HG03439 (cell line): ENCODE measurements at regions not wholly inside any gene's neighbourhood (a gene's known extent, or its start where the extent isn't known, plus 50 kb on each side); places are given as distances from the start of the nearest gene placed in this dataset.

Experiments used
- ATAC-seq: cut with Tn5 transposase; IDR thresholded peaks from one replicate; pipeline ENCODE4 v1.9.1; 2021; ENCODE audit warnings: mild to moderate bottlenecking, moderate library complexity; ENCODE audit not compliant: unreplicated experiment

DNA sequence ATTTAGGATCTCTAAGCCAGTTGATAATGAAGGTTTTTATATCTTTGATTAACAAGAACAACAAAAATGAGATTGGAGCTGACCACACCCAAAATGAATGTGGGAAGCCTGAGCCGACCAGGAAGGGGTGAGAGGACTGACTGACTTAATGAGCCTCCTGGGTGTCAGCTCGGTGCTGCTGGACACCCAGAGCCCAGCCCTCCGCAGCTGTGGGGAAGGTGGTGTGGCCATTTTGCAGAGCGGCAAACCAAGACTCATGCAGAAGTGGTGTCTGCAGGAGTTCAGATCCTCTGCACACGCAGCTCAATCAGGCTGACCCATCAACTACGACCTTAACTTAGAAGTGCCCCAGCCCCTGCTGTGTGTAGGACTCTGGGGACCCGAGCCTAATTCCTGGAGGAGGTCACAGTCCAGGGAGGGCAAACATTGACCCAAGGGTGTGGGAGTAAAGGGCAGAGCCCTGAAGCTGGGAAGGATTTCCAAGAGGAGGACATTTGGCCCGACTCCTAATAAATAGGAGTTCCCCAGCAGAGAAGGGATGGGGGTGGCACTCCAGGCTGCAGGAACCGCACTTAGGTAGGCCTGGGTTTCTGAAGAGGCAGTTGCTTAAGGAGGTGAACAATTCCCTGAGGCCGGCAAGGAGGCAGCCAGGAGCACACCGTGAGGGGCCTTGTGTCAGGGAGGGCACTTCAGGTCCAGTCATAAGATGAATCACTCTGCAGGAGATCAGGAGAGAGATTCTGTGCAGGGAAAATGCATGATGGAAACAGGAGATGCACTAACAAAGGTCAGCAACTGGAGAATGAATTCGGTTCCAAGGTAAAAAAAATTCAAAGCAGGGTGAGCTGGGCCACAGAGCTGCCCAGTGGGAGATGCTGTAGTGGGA lies 197.1 kb upstream of the TPM1 start:
- ATAC-seq, result no peak

DNA sequence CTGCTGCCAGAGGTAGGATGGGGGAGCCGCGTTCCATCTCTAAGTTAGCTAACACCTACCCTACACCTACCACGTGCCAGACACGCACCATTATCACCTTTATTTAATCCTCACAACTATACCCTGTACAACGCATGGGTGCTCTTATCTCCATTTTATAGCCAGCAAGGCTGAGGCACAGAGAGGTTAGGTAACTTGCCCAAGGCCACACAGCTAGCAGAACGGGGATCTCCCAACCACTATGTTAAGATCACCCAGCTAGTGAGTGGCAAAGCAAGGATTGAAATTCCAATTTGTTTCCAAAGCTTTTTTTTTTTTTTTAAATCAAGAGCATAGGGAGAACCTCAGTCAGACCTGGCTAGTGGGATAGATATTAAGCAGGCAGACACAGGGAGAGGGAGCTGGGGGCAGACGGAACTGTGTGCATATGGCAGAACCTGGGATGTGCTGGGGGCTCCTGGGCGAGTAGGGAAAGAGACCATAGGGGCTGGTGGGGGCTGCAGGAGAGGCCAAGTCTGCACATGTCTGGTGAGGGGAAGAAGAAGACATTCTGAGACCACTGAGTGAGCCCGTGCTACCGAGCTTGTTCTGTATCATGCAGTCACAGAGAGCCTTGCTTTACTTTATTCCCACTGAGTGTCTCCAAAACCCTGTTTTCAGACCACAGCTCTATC lies 196.3 kb upstream of the TPM1 start:
- ATAC-seq, result no peak

GRCh38 chr15:62846805-62847495 lies 195.6 kb upstream of the TPM1 start:
- ATAC-seq, result no peak

DNA sequence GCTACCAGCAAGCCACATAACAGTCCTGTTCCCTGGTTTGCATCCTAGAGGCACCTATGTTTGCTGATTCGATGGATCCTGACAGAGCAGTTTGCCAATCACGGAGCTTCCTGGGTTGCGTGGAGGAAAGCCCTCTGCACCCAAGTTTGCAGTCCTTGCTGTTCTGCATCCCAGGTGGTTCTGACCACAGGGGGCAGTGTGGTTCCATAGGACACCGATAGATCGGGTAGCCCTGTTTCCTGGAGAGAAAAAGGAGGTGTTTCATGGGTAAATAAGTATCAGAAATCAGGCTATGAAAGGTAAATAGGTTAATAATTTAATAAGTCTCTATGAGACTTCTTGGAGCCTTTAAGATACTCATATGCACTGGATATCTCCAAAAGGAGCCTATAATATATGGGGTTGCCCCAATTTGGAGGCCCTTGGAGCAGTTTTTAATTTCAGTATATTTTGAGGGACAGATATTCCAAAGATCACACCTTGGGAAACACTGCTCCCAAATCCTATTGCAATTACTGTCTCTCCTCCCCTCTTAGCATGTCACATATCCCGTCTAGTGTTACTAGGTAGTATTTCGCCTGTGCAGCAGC lies 194.6 kb upstream of the TPM1 start:
- ATAC-seq, result no peak

GRCh38 chr15:62848632-62849050 lies 193.9 kb upstream of the TPM1 start:
- ATAC-seq, result no peak

DNA sequence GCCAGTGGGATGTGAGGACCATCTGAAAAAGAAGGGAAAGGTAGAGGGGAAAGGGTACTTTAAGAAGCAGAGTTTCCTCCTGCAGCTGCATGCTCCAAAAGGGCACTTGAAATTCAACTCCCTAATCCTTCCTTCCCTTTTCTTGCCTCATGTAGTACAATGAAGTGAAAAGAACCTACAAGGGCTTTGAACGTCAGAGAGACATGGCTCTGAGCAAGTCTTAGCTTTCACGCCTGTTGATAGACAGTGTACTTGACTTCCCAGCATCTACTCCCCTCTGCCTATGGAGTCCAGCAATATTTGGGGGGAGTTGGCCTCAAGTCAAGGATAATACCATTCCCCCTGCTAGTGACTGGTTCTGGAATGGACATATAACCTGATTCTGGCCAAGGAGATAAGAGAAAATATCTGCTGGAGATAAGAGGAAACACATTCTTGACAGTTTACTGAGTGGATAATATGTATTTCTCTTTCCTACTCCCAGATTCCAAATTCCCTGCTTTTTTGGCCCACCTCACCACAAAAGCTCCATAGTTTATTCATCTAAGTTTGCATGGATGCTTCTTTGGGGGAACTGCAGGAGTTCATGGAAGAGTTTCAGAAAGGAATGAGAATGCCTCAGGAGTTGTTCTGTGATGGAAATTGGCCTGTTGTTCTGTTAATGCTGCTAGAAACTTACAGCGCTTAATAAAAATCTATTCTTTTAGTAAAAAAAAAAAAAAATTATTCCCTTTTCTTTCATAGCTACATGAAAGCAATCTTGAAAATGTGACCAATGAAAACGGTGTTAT lies 193.0 kb upstream of the TPM1 start:
- ATAC-seq, result no peak

GRCh38 chr15:62850318-62850717 lies 192.2 kb upstream of the TPM1 start:
- no peak for ATAC-seq

DNA sequence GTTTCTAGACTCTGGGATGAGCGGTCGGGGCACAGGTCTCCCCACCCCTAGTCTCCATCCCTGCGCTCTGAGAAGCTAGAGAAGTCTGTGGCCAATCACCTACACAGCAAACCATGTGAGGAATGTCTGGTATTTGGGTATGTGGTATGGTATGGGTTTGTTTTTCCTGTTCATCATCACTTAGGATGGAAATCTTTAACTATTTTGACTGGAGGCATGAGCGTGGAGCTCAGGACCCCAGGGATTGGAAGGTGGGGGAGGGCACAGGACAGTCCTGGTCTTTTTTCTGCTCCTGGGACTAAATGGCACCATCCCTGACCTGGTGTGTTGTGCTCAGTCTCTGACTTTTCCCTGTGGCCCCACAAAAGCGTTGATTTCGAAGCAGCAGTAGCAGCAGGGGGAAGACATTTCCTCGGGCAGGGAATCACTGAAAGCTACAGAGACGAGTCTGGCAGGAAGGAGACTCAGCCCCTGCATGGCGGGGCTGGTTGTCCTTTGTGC lies 191.7 kb upstream of the TPM1 start:
- ATAC-seq, result no peak

- ATAC-seq, result no peak
Measured at GRCh38 chr15:62853114-62853840, 189.3 kb upstream of the TPM1 start.

DNA sequence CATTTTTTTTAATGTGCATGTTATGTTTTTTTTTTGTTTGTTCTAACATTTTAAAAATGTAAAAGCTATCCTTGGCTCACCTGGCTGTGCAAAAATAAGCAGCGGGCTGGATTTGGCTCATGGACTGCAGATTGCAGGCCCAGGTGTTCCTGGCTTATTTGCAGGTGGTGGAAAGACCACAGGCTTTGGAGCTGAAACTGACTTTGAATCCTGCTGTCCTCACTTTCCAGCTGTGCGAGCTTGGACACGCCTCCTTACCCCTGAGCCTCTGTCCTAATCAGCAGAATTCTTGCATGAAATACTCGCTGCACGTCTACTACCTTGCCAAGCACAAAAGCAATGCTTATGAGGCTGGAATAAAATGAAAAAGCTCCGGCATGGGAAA lies 188.7 kb upstream of the TPM1 start:
- ATAC-seq, result no peak

DNA sequence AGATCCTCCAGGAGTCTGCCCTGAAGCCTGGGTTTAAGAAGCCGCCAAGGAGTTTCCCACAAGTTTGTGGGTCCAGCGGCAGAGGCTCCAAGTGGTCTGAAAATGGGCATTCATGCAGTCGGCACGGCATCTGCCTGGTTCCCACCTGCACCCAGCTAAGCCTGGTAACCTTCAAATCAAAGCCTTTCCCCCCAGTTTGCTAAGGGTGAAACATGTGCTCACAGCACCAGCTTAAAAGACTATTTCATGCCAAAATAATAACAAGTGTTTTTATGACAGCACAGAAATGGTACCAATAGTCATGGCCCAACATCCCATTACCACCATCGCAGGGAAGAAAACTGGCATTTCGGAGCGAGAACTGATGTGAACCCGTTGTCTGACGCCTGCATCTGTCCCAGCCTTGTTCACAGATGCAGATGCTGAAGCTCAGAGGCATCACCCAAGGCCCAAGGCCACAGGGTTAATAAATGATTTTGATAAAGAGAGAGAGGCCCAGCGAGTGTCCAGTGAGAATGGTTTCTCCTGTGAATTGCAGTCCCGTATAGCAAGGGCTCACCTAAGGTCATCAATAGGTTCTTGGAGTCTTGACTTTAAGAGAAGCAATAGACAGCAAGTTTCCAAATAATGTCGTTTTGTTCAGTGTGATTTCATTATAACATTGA lies 188.0 kb upstream of the TPM1 start:
- no peak for ATAC-seq

- no peak for ATAC-seq
Measured at GRCh38 chr15:62855085-62855476, 187.5 kb upstream of the TPM1 start.

GRCh38 chr15:62856466-62857246 lies 185.9 kb upstream of the TPM1 start:
- ATAC-seq, result no peak

GRCh38 chr15:62857411-62857853 lies 185.1 kb upstream of the TPM1 start:
- no peak for ATAC-seq

DNA sequence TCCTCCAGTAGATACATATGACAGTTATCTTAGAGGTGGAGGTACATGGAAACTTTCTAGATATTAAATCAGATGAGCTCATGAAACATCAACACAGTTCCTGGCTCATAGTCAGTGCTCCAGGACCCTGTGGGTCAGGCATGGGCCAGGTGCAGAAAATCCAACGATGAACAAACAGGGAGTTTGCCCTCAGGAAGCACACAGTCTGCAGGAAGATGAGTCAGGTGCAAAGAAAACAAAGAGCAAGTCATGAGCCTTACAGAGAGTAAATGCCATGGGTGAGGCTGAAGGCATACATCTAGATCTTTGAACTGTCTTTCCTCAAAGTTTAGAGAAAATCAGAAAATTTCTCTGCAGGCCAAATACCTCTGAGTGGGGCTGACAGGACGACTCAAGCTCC lies 184.2 kb upstream of the TPM1 start:
- ATAC-seq, result no peak

DNA sequence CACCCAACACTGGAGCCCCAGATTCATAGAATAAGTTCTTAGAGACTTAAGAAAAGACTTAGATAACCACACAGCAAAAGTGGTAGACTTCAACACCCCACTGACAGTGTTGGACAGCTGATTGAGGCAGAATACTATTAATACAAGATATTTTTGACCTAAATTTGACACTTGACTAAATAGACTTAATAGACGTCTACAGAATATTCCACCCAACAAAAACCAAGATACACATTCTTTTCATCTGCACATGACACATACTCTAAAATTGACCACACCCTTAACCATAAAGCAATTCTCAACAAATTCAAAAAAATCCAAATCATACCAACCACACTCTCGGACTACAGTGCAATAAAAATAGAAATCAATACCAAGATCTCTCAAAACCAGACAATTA lies 179.8 kb upstream of the TPM1 start:
- no peak for ATAC-seq

GRCh38 chr15:62866366-62866765 lies 176.2 kb upstream of the TPM1 start:
- ATAC-seq, result no peak

DNA sequence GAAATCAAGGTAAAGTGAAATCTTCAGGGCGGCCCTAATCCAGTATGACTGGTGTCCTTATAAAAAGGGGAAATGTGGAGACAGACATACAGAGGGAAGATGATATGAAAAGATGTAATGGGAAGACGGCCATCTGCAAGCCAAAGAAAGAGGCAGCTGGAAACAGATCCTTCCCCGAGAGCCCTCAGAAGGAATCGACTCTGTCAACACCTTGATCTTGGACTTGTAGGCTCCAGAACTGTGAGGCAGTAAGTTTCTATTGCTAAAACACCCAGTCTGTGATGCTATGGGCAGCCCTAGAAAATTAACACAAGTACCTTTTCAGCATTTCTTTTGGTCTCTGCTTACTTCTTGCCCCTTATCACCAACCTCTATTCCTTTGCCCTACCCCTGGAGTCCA lies 174.7 kb upstream of the TPM1 start:
- no peak for ATAC-seq
